HG03342 (cell line): ENCODE measurements at regions not wholly inside any gene's neighbourhood (a gene's known extent, or its start where the extent isn't known, plus 50 kb on each side); places are given as distances from the start of the nearest gene placed in this dataset.
"Not testable (repeated sequence)": the region's sequence is repeated elsewhere in the genome, so short reads cannot be mapped to it uniquely, and the experiment has no call there.

ENCODE experiments used
- ATAC-seq: cut with Tn5 transposase; IDR thresholded peaks from one replicate; pipeline ENCODE4 v1.9.1; 2021; ENCODE audit warnings: mild to moderate bottlenecking, moderate library complexity; ENCODE audit not compliant: unreplicated experiment

- ATAC-seq = no peak
Measured at GRCh38 chr4:57199267-57199666, 89.1 kb upstream of the IGFBP7 start.

GRCh38 chr4:57195622-57196021 is 85.4 kb upstream of the IGFBP7 start:
- no peak for ATAC-seq

GRCh38 chr4:57194068-57194611 is 84.0 kb upstream of the IGFBP7 start:
- ATAC-seq = no peak

GRCh38 chr4:57193209-57193810 is 83.1 kb upstream of the IGFBP7 start:
- ATAC-seq = no peak

GRCh38 chr4:57191523-57192034 is 81.4 kb upstream of the IGFBP7 start:
- no peak for ATAC-seq

GRCh38 chr4:57190601-57191481 is 80.7 kb upstream of the IGFBP7 start:
- ATAC-seq = peak; percentile 73

- ATAC-seq = no peak
Measured at GRCh38 chr4:57187246-57187645, 77.1 kb upstream of the IGFBP7 start.

GRCh38 chr4:57184378-57185029 is 74.3 kb upstream of the IGFBP7 start:
- ATAC-seq = no peak

GRCh38 chr4:57182132-57182874 is 72.1 kb upstream of the IGFBP7 start:
- ATAC-seq = no peak

GRCh38 chr4:57173136-57173535 is 63.0 kb upstream of the IGFBP7 start:
- ATAC-seq = not testable (repeated sequence)

GRCh38 chr4:57172065-57172464 is 61.9 kb upstream of the IGFBP7 start:
- ATAC-seq = no peak

- ATAC-seq = no peak
Measured at GRCh38 chr4:57168982-57169381, 58.8 kb upstream of the IGFBP7 start.

GRCh38 chr4:57163530-57164459 is 53.6 kb upstream of the IGFBP7 start:
- peak; percentile 99 for ATAC-seq

- no peak for ATAC-seq
Measured at GRCh38 chr4:57162499-57163019, 52.4 kb upstream of the IGFBP7 start.
